ENCODE measurements at regions not wholly inside any gene's neighbourhood (a gene's known extent, or its start where the extent isn't known, plus 50 kb on each side); places are given as distances from the start of the nearest gene placed in this dataset.

- H3K36me3 ChIP-seq: no peaks in the 10 kb centered on the region
- no peak for DNase-seq
- no peak overlapping the region for H3K4me3 ChIP-seq
- intact Hi-C loops (cut with DNase I): no loop called here
- no peak overlapping the region for H3K27ac ChIP-seq
- no peaks in the 10 kb centered on the region for H3K4me1 ChIP-seq
- H3K27me3 ChIP-seq: no peaks in the 10 kb centered on the region
- no peaks in the 10 kb centered on the region for H3K9me3 ChIP-seq
- TF ChIP-seq CTCF (IDR thresholded peaks at IDR 0.05): no peak
- no peak overlapping the region for H3K9ac ChIP-seq (ENCODE audit: low read depth in 2 of 2, low read length in 2 of 2)
Measured at GRCh38 chr1:191629836-191630235, 528.4 kb upstream of the RGS18 start.

- TF ChIP-seq CTCF (IDR thresholded peaks at IDR 0.05): no peak
- intact Hi-C loops (cut with DNase I): no loop called here
- no peak overlapping the region for H3K4me3 ChIP-seq
- H3K9ac ChIP-seq (ENCODE audit: low read depth in 2 of 2, low read length in 2 of 2): no peak overlapping the region
- no peaks in the 10 kb centered on the region for H3K27me3 ChIP-seq
- no peak for DNase-seq
- no peaks in the 10 kb centered on the region for H3K9me3 ChIP-seq
- no peak overlapping the region for H3K27ac ChIP-seq
- no peaks in the 10 kb centered on the region for H3K36me3 ChIP-seq
- H3K4me1 ChIP-seq: no peaks in the 10 kb centered on the region
Measured at GRCh38 chr1:191634801-191635508, 523.3 kb upstream of the RGS18 start.

- TF ChIP-seq CTCF (IDR thresholded peaks at IDR 0.05): no peak
- no peaks in the 10 kb centered on the region for H3K27me3 ChIP-seq
- no peaks in the 10 kb centered on the region for H3K9me3 ChIP-seq
- H3K4me3 ChIP-seq: no peak overlapping the region
- no peak for DNase-seq
- H3K4me1 ChIP-seq: no peaks in the 10 kb centered on the region
- H3K9ac ChIP-seq (ENCODE audit: low read depth in 2 of 2, low read length in 2 of 2): no peak overlapping the region
- H3K36me3 ChIP-seq: no peaks in the 10 kb centered on the region
- no peak overlapping the region for H3K27ac ChIP-seq
- intact Hi-C loops (cut with DNase I): no loop called here
Measured at GRCh38 chr1:191636345-191636744, 521.9 kb upstream of the RGS18 start.

- Histone ChIP-seq H3K9me3 (no peaks in the 10 kb centered on the region), H3K27me3 (no peaks in the 10 kb centered on the region), H3K4me1 (no peaks in the 10 kb centered on the region), H3K27ac (no peak overlapping the region), H3K4me3 (no peak overlapping the region), H3K36me3 (no peaks in the 10 kb centered on the region), H3K9ac (ENCODE audit: low read depth in 2 of 2, low read length in 2 of 2) (no peak overlapping the region)
- intact Hi-C loops (cut with DNase I): no loop called here
- DNase-seq: no peak
- no peak for TF ChIP-seq CTCF (IDR thresholded peaks at IDR 0.05)
Measured at GRCh38 chr1:191641420-191642260, 516.6 kb upstream of the RGS18 start.

- TF ChIP-seq CTCF (IDR thresholded peaks at IDR 0.05): no peak
- no peaks in the 10 kb centered on the region for H3K27me3 ChIP-seq
Measured at GRCh38 chr1:191643060-191643459, 515.2 kb upstream of the RGS18 start.

More at GRCh38 chr1:191643060-191643459, 515.2 kb upstream of the RGS18 start:
- Histone ChIP-seq H3K4me1 (no peaks in the 10 kb centered on the region), H3K4me3 (no peak overlapping the region), H3K9ac (ENCODE audit: low read depth in 2 of 2, low read length in 2 of 2) (no peak overlapping the region), H3K36me3 (no peaks in the 10 kb centered on the region), H3K27ac (no peak overlapping the region), H3K9me3 (no peaks in the 10 kb centered on the region)
- intact Hi-C loops (cut with DNase I): no loop called here
- DNase-seq: no peak

Measured in colonic mucosa (tissue), 4 donors.